NCI-H1436 (cell line): ENCODE measurements at regions not wholly inside any gene's neighbourhood (a gene's known extent, or its start where the extent isn't known, plus 50 kb on each side); places are given as distances from the start of the nearest gene placed in this dataset.
"Not testable (repeated sequence)": the region's sequence is repeated elsewhere in the genome, so short reads cannot be mapped to it uniquely, and the experiment has no call there.

Source experiments
- DNase-seq: peaks from one replicate; lab custom pipeline; 2025; lab: John Stamatoyannopoulos, UW

DNA sequence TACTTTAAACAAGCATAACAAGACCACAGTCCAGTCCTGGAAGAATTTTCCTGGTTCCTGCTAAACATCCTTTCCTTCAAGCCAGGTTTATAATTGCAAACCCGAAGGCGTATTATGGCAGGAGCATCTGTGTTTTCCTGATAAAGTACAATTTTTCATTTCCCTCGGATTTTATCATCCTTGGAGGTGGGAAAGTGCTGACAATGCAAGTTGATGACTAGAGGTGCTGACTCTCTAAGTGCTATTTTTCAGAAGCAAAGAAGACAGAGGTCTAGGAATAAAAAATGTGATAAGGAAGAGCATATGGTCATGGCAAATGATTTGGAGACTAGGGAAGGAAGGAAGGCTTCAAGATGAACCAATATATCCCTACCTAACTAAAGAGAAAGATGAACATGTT lies 703.2 kb upstream of the LRRN3 start:
- DNase-seq, result no peak

DNA sequence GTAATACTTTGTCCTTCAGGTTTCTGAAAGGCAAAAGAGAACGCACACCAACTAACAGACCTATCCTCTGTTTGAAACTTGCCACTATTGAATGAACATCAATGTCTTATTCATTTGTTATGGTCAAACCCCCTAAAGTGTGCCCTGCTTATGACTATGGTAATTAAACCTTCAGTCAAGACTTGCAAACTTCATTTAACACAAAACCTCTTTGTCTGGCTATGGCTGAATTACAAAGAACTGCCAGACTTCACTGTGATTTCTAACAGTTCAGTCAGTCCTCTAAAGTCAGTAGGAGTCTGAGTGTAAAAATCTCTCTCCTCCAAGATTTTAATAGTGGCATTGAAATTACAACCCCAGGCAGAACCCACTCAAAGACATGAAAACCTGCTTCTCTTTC lies 702.5 kb upstream of the LRRN3 start:
- no peak for DNase-seq

DNA sequence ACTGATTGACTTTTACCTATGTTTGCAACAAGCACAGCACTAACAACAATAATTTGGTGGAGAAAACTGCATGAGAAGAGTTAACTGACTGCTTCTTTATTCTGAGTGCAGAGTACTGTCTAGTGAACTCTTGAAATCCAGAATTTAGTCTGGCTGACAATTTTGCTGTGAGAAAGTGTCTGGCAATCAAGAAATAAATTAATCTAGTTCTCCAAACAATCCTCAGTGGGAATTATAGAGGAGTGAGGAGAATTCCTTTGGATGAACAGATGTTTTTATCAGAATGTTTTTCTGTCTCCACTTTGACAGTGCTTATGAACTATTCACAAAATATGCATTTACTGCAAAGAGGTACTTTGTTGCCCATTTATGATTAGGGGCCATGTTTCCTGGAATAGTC lies 694.9 kb upstream of the LRRN3 start:
- no peak for DNase-seq

DNA sequence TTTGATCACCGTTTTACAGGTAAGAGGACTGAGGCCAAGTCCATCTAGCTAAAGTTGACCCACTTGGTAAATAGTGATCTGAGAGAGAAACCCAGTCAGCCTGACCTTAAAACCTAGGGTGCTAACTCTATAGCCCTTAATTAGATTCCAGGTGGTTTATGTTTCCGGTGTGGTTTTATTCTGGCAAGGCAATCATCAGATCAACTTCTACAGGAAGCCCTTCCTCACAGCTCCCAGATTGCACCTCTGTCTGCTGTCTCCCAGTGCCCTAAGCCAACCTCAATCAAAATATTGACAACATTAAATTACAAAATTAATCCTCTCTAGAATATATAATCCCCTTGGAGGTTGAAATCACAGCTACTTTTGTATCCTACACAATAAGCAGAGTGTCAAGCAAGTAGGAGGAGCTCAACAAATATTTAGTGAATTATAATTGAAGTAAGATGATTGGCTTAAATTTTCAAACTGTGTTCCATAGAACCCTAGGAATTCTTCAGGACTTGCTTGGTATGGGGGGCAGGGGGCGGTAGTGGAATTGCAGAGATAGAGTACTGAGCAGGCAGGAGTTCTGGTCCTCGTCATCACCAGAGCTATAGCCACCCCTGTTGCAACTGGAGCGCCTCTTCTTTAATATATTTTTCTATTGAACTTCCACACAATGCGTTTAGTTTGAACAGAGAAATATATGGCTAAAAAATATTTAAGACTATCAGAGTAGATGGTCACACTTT lies 692.8 kb upstream of the LRRN3 start:
- no peak for DNase-seq

DNA sequence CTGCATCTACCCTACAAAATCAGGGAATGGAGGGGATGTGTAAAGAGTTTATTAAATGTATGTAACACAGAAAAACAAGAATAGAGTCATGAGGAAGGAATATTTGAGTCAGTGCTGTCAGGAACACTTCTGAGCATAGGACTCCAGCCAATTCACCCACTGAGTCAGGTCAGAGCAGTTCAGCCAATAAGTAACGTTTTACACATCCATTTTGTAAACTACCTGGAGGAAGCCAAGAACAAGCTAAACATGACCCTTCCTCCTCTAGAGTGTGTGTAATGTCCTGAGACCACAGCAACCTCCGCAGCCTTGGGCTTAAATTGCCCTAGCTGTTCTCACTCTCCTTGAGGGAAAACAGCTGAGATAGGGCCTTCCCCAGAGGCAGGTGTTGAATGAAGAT lies 691.5 kb upstream of the LRRN3 start:
- no peak for DNase-seq

DNA sequence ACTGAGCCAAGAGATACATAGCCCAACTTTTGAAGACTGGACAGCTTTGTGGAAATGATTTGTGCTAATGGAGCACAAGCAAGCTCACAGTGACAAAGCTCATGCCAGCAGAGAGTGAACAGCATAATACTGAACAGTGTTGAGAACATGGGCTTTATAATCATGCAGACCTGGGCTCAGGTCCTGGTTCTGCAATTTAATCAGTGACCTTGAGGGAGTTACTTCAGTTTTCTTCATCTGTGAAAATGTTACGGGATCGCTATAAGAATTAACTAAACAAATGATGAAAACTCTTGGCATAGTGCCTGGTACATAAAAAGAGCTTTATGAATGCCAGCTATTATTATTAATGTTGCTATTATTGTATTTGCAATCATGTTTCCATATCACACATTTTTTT lies 690.5 kb upstream of the LRRN3 start:
- DNase-seq, result no peak

DNA sequence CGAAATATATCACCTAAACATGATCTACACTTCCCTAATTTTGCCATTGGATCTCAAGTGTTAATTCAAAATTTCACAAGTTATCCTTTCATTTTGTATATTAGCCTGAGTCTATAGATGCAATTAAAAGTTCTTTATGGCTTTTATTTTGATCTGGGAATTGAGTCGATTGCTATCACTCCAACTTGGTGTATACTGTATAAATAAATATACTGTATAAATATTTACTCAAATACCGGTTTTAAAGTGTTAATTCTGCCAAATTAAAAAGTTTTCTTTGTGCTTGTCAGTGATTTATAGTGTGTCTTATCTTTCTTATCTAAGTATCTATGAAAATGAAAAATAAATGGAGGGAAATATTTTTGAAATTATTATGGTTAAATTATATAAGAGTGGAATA lies 683.7 kb upstream of the LRRN3 start:
- no peak for DNase-seq

DNA sequence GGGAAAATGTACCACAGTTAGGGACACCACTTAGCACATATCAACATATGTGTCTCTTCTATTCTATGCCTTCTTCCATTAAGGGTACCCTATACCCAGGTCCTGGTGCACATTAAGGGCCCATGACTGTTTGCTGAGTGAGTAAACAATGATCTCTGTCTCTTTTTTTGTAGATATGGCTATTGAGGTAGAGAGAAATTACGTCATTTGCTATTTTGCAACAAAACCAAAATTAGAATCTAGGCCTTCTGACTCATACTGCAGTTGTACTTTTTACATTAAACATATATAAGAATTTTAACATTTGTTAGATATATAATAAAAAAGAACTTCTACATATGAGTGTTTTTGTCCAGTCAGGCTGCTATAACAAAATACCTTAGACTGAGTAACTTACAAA lies 683.2 kb upstream of the LRRN3 start:
- no peak for DNase-seq

DNA sequence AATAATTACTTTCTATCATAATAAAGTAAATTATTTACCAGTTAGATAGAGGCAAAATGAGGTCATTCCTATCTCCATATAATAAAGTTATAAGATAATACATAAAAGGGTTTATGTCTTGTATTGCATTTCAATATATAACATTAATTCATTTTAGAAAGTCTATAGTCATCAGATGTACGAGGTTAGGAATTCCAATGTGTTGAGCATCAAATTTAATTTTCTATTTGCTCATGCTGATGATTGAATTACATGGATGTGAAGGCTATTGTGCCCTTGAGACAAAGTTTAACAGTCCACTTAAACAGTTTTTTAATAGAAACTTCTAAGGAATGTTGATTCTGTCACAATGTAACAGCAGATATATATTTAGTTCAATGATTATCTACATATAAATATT lies 678.3 kb upstream of the LRRN3 start:
- DNase-seq, result no peak

DNA sequence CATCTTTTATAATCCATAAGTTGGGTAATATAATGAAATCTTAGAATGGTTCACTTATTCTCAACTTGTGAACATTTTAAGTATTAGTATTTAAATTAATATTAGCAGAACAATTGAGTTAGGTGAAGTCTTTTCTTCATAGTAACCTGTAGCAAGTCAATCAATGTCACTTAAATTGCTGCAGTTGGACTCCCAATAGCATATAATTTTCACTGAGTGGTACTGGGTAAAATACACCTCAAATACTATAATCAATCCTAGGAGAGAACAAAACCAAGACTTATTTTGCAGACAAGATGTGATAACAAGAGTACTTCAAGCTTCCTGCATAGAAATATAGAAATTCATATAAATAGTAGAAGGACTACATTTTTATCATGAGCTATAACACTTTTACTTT lies 677.9 kb upstream of the LRRN3 start:
- no peak for DNase-seq

DNA sequence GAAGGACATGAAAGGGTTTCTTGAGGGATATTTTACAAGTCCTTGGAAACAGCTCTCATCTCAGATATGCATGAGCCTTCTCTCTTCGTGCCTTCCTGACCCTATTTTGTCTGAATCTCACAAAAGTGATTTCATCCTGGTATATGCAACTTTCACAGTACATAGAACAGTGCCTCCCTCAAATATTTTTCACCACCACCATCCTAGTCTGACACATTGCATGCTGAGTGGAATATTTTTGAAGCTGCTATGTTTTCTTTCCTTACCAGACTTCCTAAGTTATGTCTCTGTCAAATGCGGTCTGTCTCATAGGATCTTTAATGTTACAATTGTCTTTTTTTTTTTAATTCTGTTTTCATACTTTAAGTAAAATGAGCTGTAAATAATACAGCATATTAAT lies 673.3 kb upstream of the LRRN3 start:
- DNase-seq, result no peak

DNA sequence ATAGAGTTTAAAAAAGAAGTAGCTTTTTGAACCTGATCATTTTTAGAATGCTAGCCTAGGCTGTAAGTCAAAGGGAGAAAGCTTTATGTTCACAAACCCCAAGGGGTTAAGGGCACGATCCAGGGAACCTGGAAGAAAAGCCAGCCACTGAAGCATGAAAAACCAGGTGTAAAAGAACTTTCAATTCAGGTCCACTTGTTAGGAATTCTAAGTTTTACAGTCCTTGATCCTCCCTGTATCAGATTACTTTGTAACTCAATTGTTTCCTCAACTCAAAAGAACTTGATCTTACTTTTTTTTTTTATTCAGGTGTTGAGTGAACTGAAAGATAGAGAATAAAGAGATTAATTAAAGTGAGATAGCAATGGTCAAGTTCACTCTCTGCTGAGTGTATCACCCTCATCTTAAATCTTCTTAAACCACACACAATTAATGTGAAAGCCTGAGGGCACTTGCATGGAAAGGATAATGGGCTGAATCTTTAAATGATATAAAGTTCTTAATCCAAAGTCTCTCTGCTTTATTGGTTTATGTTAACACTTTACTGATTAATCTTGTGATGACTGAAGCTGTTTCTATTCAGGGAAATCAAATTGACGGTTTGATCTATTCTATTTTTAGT lies 672.2 kb upstream of the LRRN3 start:
- DNase-seq, result no peak

DNA sequence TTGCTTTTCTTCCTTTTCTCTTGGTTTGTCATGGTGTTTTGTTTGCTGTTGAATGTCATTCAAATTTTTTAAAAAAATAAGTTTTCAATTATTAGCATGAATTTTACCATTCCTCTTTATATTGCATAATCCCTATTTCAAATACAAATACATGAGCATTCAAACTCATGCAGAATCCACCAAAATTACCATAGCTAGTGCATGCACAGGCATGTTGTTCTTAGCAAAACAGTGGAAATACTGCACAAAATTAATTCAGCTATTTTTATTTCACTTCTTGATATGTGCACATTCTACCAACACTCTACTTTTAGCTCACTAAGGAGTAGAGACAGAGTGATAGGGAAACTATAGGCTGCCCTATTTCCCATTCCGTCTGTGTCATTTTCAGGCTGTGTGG lies 670.1 kb upstream of the LRRN3 start:
- no peak for DNase-seq

DNA sequence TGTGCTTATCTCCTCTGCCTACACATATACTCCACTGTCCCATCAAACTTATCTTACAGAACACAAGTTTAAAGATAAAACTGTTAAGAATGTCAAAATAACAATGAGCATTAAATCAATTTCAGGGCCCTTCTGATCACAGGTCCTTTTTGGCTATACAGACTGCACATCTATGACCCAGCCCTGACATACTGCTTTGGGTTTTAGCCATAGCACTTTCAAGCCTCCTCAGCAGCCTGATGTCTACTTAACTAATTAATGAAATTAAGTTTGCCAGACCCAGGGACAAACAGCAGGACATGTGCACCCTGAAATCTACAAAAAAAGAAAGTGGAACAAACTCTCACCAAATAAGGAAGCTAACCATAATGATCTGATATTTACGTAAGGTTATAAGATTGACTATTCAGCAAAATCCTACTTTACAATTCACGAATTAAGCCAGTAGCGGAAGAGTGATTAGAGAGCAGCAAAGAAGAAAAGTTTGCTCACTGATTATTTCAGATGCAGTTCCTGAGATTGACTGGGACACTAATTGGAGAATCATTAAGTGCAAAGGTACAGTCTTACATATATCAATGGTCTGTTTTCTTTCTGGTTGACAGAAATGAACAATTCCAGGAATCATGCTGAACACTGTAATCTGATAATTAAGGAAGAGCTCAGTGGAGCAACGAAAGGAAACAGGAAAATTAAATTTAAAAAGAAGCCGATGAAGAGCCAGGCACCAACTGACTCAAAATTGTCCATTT lies 669.3 kb upstream of the LRRN3 start:
- DNase-seq, result no peak

DNA sequence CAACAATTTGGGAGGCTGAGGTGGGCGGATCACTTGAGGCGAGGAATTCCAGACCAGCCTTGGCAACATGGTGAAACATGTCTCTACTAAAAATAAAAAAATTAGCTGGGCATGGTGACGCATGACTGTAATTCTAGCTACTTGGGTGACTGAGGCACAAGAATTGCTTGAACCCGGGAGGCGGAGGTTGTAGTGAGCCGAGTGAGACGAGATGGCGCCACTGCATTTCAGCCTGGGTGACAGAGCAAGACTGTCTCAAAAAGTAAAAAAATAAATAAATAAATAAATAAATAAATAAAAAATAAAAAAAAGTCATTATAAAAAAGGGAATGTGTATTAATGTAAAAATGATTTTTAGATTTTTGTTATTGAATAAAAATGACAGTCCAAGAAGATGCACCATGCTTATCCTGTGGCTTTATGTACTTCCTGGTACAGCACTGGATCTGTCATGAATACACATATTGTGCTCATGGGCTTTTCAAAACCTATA lies 658.8 kb upstream of the LRRN3 start:
- no peak for DNase-seq

DNA sequence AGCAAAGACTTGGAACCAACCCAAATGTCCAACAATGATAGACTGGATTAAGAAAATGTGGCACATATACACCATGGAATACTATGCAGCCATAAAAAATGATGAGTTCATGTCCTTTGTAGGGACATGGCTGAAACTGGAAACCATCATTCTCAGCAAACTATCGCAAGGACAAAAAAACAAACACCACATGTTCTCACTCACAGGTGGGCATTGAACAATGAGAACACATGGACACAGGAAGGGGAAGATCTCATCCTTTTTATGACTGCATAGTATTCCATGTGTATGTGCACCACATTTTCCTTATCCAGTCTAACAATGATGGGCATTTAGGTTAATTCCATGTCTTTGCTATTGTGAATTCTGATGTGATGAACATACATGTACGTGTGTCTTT lies 652.0 kb upstream of the LRRN3 start:
- DNase-seq, result not testable (repeated sequence)

DNA sequence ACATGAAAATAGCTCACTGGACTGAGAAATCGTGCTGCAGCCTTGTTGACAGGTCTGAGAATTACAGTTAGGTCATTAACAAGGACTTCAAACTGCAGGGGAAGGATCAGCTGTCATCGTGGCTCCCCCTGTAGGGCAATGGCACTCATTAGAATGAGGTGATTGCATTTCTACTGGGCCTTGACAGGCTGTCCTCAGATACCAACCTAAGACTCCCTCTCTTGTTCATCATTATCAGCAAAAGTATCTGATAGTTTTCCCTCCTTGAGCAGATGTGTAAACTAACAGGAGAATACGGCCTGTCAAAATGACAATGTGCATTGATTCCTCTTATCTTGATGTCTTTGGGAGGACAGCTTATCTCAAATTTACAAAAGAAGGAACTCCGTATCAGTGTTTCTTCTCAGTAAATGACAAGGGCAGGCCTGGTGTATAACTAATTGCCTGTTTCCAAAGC lies 648.5 kb upstream of the LRRN3 start:
- DNase-seq, result peak; percentile 16

DNA sequence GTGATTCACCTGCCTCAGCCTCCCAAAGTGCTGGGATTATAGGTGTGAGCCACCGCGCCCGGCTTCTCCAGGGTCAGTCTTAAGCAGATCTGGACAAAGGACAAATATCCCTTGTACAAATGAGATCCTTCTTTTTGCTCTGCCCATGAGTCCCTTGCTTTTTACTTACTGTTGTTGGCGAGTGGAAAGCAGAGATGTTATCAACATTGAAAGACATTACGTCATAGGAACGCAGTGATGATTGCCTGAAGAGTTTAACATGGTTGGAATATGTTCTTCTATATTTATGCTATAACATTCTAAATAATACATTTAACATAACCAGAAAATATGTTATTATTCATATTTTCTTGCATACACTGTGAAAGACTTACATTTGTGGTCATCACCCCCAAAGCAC lies 644.3 kb upstream of the LRRN3 start:
- DNase-seq, result no peak

DNA sequence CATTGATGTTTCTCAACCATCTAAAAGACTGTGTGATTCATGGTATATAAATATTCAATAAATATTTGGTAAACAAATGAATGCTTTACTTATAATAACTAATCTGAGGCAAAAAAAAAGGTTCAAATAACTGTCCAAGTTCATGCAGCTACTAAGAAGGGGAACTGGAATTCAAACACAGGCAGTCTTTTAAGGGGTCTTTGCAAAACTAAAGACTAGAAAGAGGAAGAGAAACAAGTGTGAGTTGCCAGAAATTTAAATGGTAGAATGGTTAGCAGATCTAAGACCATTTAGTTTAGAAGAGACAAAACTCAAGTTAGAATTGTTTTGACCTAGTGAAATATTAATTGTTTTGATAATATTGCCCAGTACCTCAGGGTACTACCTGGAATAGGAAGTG lies 642.0 kb upstream of the LRRN3 start:
- DNase-seq, result no peak

DNA sequence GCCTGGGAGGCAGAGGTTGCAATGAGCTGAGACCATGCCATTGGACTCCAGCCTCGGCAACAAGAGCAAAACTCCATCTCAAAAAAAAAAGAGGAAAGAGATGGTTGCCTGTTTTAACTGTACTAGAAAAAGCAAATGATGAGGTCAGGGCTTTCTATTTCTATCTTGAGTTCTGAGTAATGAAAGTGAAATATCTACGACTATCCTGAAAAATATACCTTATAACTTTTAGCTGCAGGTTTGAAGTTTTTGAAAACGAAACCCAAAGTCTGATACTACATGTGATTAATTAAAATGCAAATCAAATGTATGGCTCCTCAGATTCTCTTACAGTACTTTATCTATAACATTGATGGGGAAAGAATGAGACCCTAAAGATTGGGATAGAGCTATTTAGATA lies 636.2 kb upstream of the LRRN3 start:
- no peak for DNase-seq

DNA sequence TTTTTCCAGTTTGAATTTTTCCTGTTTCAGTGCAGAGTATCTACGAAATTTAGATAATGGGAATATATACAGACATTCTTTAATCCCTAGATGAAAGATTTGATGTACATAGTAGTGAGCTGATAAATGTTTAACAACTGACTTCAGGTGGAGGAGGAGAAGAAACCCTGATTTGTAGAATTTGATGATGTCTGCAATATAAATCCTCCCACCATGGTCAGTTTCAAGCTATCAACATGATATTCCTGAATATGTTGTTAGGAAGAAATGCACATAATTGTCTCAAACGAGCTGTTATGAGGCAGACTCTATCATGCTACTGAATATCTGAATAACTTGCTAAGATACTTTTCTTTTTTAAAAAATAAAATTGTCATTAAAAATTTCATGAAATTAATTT lies 629.3 kb upstream of the LRRN3 start:
- no peak for DNase-seq

DNA sequence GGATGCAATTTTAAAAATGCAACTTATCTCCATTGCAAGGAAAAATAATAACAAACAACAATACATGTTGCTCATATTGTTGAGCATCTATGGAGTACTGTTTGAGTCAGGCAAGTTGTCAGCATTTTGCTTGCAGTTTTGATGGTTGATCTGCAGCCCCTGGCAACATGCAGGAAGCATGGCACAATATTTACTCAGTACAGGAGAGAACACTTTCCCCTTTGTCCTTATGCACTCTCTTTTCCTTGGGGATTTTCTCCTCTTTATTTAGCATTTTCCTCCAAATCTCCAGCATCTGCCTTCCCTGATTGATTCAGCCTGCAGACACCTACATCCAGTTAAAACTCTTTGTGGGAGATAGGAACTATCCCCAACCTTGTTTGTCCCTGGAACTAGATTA lies 620.5 kb upstream of the LRRN3 start:
- peak; percentile 2 for DNase-seq

DNA sequence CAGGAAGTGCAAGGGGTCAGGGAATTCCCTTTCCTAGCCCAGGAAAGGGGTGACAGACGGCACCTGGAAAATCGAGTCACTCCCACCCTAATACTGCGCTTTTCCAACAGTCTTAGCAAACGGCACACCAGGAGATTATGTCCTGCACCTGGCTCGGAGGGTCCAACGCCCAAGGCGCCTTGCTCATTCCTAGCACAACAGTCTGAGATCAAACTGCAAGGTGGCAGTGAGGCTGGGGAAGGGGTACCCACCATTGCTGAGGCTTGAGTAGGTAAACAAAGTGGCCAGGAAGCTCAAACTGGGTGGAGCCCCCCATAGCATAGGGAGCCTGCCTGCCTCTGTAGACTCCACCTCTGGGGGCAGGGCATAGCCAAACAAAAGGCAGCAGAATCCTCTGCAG lies 618.5 kb upstream of the LRRN3 start:
- not testable (repeated sequence) for DNase-seq
